ENCODE measurements at regions not wholly inside any gene's neighbourhood (a gene's known extent, or its start where the extent isn't known, plus 50 kb on each side); places are given as distances from the start of the nearest gene placed in this dataset.

- TF ChIP-seq POLR2AphosphoS5 (IDR thresholded peaks at IDR 0.05), result no peak
- no peak for TF ChIP-seq CTCF (IDR thresholded peaks at IDR 0.05)
- no peak for TF ChIP-seq POLR2A (IDR thresholded peaks at IDR 0.05)
- no peak for TF ChIP-seq EP300 (IDR thresholded peaks at IDR 0.05)
Observed at GRCh38 chr6:22696481-22696880, 127.1 kb downstream of the HDGFL1 start.

Measured in stomach (tissue), 4 donors.